Peyer's patch (tissue), 4 donors: ENCODE measurements at regions not wholly inside any gene's neighbourhood (a gene's known extent, or its start where the extent isn't known, plus 50 kb on each side); places are given as distances from the start of the nearest gene placed in this dataset.

Source experiments
- CTCF ChIP-seq, 6 experiments: fragments of 450-650 bp in 4 of 6; fragments of 200-600 bp in 2 of 6; sonication (generic) in 1 of 6; IDR thresholded peaks; one replicate each; pipeline ENCODE4 v1.5.1; 2017 to 2019; ENCODE audit warnings: antibody characterized with exemption in 6 of 6, mild to moderate bottlenecking in 3 of 6, moderate library complexity in 1 of 6
- POLR2A ChIP-seq, 2 donors: fragments of 450-650 bp; IDR thresholded peaks; one replicate each; pipeline ENCODE4 v1.5.1; 2017; ENCODE audit warnings: antibody characterized with exemption in 2 of 2, mild to moderate bottlenecking in 2 of 2, moderate library complexity in 2 of 2

- TF ChIP-seq CTCF (IDR thresholded peaks at IDR 0.05) (no peak), POLR2A (IDR thresholded peaks at IDR 0.05) (no peak)
Observed at GRCh38 chr10:117945651-117946050, 101.1 kb downstream of the RAB11FIP2 start.
